Gastrocnemius medialis (tissue), 4 donors: ENCODE measurements at regions not wholly inside any gene's neighbourhood (a gene's known extent, or its start where the extent isn't known, plus 50 kb on each side); places are given as distances from the start of the nearest gene placed in this dataset.
"Not testable (repeated sequence)": the region's sequence is repeated elsewhere in the genome, so short reads cannot be mapped to it uniquely, and the experiment has no call there.

Source experiments
- ATAC-seq, 2 donors: fragments of 150-250 bp; one replicate each; pipeline ENCODE4 v1.9.1; 2016
- DNase-seq, 2 donors: peaks; one replicate each; pipeline ENCODE4 v3.0.0-alpha.2; 2019
- H3K27ac ChIP-seq, 4 donors: fragments of 200-600 bp; sonication (generic); 1 replicate in 1 of 4; 2 replicates in 3 of 4; pipeline ENCODE4 v1.5.1; 2016 to 2018; ENCODE audit warnings: mild to moderate bottlenecking in 2 of 4, moderate library complexity in 1 of 4
- H3K27me3 ChIP-seq, 3 donors: fragments of 200-600 bp; sonication (generic) in 2 of 3; 1 replicate in 1 of 3; 2 replicates in 2 of 3; pipeline versions ENCODE4 v1.5.1 to v1.6.0; 2016 to 2019; ENCODE audit warnings: mild to moderate bottlenecking in 1 of 3, moderate library complexity in 1 of 3
- H3K36me3 ChIP-seq, 2 donors: fragments of 200-600 bp; sonication (generic) in 1 of 2; one replicate each; pipeline ENCODE4 v1.5.1; 2017 to 2018
- H3K4me1 ChIP-seq, 2 donors: fragments of 200-600 bp; sonication (generic) in 1 of 2; one replicate each; pipeline ENCODE4 v1.5.1; 2016 to 2017; ENCODE audit warnings: mild to moderate bottlenecking in 2 of 2
- H3K4me3 ChIP-seq, 4 donors: fragments of 200-600 bp; sonication (generic) in 3 of 4; 1 replicate in 1 of 4; 2 replicates in 3 of 4; pipeline ENCODE4 v1.5.1; 2016 to 2019; ENCODE audit warnings: mild to moderate bottlenecking in 2 of 4
- H3K9me3 ChIP-seq, 3 donors: fragments of 200-600 bp; sonication (generic) in 2 of 3; 1 replicate in 1 of 3; 2 replicates in 2 of 3; pipeline ENCODE4 v1.5.1; 2016 to 2019
- POLR2A ChIP-seq, 2 donors: fragments of 450-650 bp; IDR thresholded peaks; one replicate each; pipeline ENCODE4 v1.6.1; 2017; ENCODE audit warnings: antibody characterized with exemption in 2 of 2, mild to moderate bottlenecking in 2 of 2, moderate library complexity in 2 of 2
- in situ Hi-C, 4 donors: fragments of 200-750 bp; cut with MboI; loops; one replicate each; pipeline versions ENCODE4 v1.15.0 to v1.8.0; 2017; ENCODE audit warnings: low sequenced_read_pairs in 4 of 4
- intact Hi-C: fragments of 100-400 bp; cut with DNase I; formaldehyde crosslinking; loops from one replicate; pipeline ENCODE4 v1.15.1; 2023; ENCODE audit warnings: low total_unique reads
- TF ChIP-seq, protein P1 (sequence below), 5 experiments: fragments of 450-650 bp in 3 of 5; fragments of 200-600 bp in 2 of 5; sonication (generic) in 2 of 5; IDR thresholded peaks in 4 of 5; conservative IDR thresholded peaks in 1 of 5; 1 replicate in 4 of 5; 2 replicates in 1 of 5; pipeline ENCODE4 v1.5.1; 2016 to 2019; ENCODE audit warnings: antibody characterized with exemption in 5 of 5, mild to moderate bottlenecking in 3 of 5, moderate library complexity in 3 of 5

- H3K36me3 ChIP-seq: no peaks in the 10 kb centered on the region
- no peak for ATAC-seq
- DNase-seq: no peak
- no peaks in the 10 kb centered on the region for H3K9me3 ChIP-seq
- in situ Hi-C loops: no loop called here
- H3K27me3 ChIP-seq: no peaks in the 10 kb centered on the region
- TF ChIP-seq POLR2A (IDR thresholded peaks at IDR 0.05): no peak
- TF ChIP-seq, protein P1, sequence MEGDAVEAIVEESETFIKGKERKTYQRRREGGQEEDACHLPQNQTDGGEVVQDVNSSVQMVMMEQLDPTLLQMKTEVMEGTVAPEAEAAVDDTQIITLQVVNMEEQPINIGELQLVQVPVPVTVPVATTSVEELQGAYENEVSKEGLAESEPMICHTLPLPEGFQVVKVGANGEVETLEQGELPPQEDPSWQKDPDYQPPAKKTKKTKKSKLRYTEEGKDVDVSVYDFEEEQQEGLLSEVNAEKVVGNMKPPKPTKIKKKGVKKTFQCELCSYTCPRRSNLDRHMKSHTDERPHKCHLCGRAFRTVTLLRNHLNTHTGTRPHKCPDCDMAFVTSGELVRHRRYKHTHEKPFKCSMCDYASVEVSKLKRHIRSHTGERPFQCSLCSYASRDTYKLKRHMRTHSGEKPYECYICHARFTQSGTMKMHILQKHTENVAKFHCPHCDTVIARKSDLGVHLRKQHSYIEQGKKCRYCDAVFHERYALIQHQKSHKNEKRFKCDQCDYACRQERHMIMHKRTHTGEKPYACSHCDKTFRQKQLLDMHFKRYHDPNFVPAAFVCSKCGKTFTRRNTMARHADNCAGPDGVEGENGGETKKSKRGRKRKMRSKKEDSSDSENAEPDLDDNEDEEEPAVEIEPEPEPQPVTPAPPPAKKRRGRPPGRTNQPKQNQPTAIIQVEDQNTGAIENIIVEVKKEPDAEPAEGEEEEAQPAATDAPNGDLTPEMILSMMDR (IDR thresholded peaks at IDR 0.05 in 4 of 5, conservative IDR thresholded peaks at IDR 0.05 in 1 of 5): no peak
- intact Hi-C loops: no loop called here
- H3K4me1 ChIP-seq: no peaks in the 10 kb centered on the region
- no peak overlapping the region for H3K27ac ChIP-seq
- H3K4me3 ChIP-seq: no peak overlapping the region
Measured at GRCh38 chr14:39607978-39608377, 175.7 kb upstream of the FBXO33 start.

GRCh38 chr14:39603942-39604341 is 171.7 kb upstream of the FBXO33 start:
- no peak overlapping the region for H3K27ac ChIP-seq
- no peak for ATAC-seq
- no peaks in the 10 kb centered on the region for H3K9me3 ChIP-seq
- TF ChIP-seq POLR2A (IDR thresholded peaks at IDR 0.05): no peak
- TF ChIP-seq, protein P1 (IDR thresholded peaks at IDR 0.05 in 4 of 5, conservative IDR thresholded peaks at IDR 0.05 in 1 of 5): no peak
- no peaks in the 10 kb centered on the region for H3K27me3 ChIP-seq
- in situ Hi-C loops (no loop called here), intact Hi-C loops (no loop called here)
- H3K4me3 ChIP-seq: no peak overlapping the region
- no peaks in the 10 kb centered on the region for H3K36me3 ChIP-seq
- H3K4me1 ChIP-seq: no peaks in the 10 kb centered on the region
- DNase-seq: no peak

DNA sequence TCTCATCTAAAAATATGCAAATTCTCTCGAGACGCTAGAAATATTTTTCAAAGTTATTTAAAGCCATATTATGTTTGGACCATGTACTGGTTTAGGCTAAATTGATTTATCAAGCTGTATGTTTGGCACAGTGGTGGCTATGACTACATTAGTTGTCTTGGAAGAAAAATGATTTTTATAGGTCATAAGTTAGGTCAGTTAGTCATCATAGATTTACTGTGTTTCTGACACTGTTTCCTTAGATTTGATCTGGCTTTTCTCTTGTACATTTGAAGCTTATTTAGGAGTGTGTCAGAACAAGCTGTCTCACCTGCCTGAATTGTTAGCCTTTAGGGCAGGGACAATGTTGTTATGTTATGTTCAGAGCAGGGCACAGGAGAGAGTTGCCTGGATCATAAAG is 161.1 kb upstream of the FBXO33 start:
- H3K27ac ChIP-seq: no peak overlapping the region
- in situ Hi-C loops: no loop called here

GRCh38 chr14:39592116-39592789 is 160.0 kb upstream of the FBXO33 start:
- DNase-seq: no peak
- Histone ChIP-seq H3K9me3 (no peaks in the 10 kb centered on the region), H3K27ac (no peak overlapping the region)

More for the DNA sequence above, 161.1 kb upstream of the FBXO33 start:
- DNase-seq (no peak), ATAC-seq (no peak)
- Histone ChIP-seq H3K9me3 (no peaks in the 10 kb centered on the region), H3K27me3 (no peaks in the 10 kb centered on the region), H3K4me1 (peaks cover 0 to 6% of the 10 kb centered on the region in 2 donors), H3K36me3 (no peaks in the 10 kb centered on the region), H3K4me3 (no peak overlapping the region)
- intact Hi-C loops: no loop called here
- no peak for TF ChIP-seq POLR2A (IDR thresholded peaks at IDR 0.05)
- TF ChIP-seq, protein P1 (IDR thresholded peaks at IDR 0.05 in 4 of 5, conservative IDR thresholded peaks at IDR 0.05 in 1 of 5): no peak

DNA sequence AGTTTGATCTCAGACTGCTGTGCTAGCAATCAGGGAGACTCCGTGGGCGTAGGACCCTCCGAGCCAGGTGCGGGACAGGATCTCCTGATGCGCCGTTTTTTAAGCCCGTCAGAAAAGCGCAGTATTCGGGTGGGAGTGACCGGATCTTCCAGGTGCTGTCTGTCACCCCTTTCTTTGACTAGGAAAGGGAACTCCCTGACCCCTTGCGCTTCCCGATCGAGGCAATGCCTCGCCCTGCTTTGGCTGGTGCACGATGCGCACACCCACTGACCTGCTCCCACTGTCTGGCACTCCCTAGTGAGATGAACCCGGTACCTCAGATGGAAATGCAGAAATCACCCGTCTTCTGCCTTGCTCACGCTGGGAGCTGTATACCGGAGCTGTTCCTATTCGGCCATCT is 157.6 kb upstream of the FBXO33 start:
- H3K9me3 ChIP-seq, H3K27ac ChIP-seq, in situ Hi-C loops, intact Hi-C loops, H3K4me3 ChIP-seq, ATAC-seq, DNase-seq, H3K36me3 ChIP-seq, H3K27me3 ChIP-seq, H3K4me1 ChIP-seq: not testable (repeated sequence)

More at GRCh38 chr14:39592116-39592789, 160.0 kb upstream of the FBXO33 start:
- Histone ChIP-seq H3K4me1 (peaks cover 0 to 6% of the 10 kb centered on the region in 2 donors), H3K27me3 (no peaks in the 10 kb centered on the region), H3K36me3 (no peaks in the 10 kb centered on the region), H3K4me3 (no peak overlapping the region)
- in situ Hi-C loops: no loop called here
- ATAC-seq: no peak
- intact Hi-C loops: no loop called here
- no peak for TF ChIP-seq POLR2A (IDR thresholded peaks at IDR 0.05)
- TF ChIP-seq, protein P1 (IDR thresholded peaks at IDR 0.05 in 4 of 5, conservative IDR thresholded peaks at IDR 0.05 in 1 of 5): no peak
